OCI-LY7 (cell line): ENCODE measurements at regions not wholly inside any gene's neighbourhood (a gene's known extent, or its start where the extent isn't known, plus 50 kb on each side); places are given as distances from the start of the nearest gene placed in this dataset.

Experiments
- BruUV-seq: library from RNA; stranded (reverse); fragments of 400-500 nt; replicated peaks from 2 replicates; lab custom pipeline; 2021; lab: Mats Ljungman, UMichigan
- CTCF ChIA-PET: fragments of 300-600 bp; sonication (Branson Sonifier 250); formaldehyde crosslinking; loops from one replicate; lab custom pipeline; 2022; ENCODE audit warnings: antibody characterized with exemption; ENCODE audit not compliant: unreplicated experiment; lab: Charles Lee
- POLR2A ChIA-PET: fragments of 300-600 bp; sonication (Branson Sonifier 250); formaldehyde crosslinking; loops from one replicate; lab custom pipeline; 2022; ENCODE audit warnings: antibody characterized with exemption; lab: Charles Lee
- DNase-seq: peaks from one replicate; pipeline ENCODE4 v3.0.0-alpha.2; 2015; ENCODE audit warnings: low spot score
- H2AFZ ChIP-seq: fragments of 200-600 bp; sonication (generic), shearing (Covaris generic); 2 replicates; pipeline ENCODE4 v1.6.1; 2014; ENCODE audit warnings: mild to moderate bottlenecking, antibody characterized with exemption, low read length, moderate library complexity
- H3K27ac ChIP-seq: fragments of 200-600 bp; sonication (generic); 2 replicates; pipeline ENCODE4 v1.5.1; 2014; ENCODE audit warnings: mixed run types, low read depth, mild to moderate bottlenecking, moderate library complexity, low read length, inconsistent platforms; ENCODE audit not compliant: poor library complexity, severe bottlenecking
- H3K36me3 ChIP-seq: fragments of 200-600 bp; sonication (generic); 2 replicates; pipeline ENCODE4 v1.6.1; 2014; ENCODE audit warnings: mild to moderate bottlenecking, antibody characterized with exemption, low read length, moderate library complexity, mixed read lengths; ENCODE audit not compliant: insufficient read depth
- H3K4me1 ChIP-seq: fragments of 200-600 bp; sonication (generic); 2 replicates; pipeline ENCODE4 v1.5.1; 2014; ENCODE audit warnings: mild to moderate bottlenecking, low read length; ENCODE audit not compliant: insufficient read depth, poor library complexity, severe bottlenecking
- H3K4me2 ChIP-seq: fragments of 200-600 bp; sonication (generic); 2 replicates; pipeline ENCODE4 v1.6.1; 2014; ENCODE audit warnings: mild to moderate bottlenecking, low read length
- H3K4me3 ChIP-seq: fragments of 200-600 bp; sonication (generic); 2 replicates; pipeline ENCODE4 v1.5.1; 2014; ENCODE audit warnings: mild to moderate bottlenecking, low read depth, low read length; ENCODE audit not compliant: poor library complexity, severe bottlenecking
- H3K79me2 ChIP-seq: fragments of 200-600 bp; sonication (generic); 2 replicates; pipeline ENCODE4 v1.6.1; 2016; ENCODE audit warnings: low read depth, mild to moderate bottlenecking, low read length, moderate library complexity, mixed read lengths; ENCODE audit not compliant: insufficient read depth
- H3K9me2 ChIP-seq: fragments of 200-600 bp; sonication (generic); 2 replicates; pipeline ENCODE4 v1.6.1; 2016; ENCODE audit warnings: mild to moderate bottlenecking, low read length, mixed read lengths; ENCODE audit not compliant: insufficient read depth
- H3K9me3 ChIP-seq: fragments of 200-600 bp; sonication (generic); 2 replicates; pipeline ENCODE4 v1.6.1; 2014; ENCODE audit warnings: mild to moderate bottlenecking, mixed run types, low read length, mixed read lengths
- H4K20me1 ChIP-seq: fragments of 200-600 bp; sonication (generic); 2 replicates; pipeline ENCODE4 v1.6.1; 2014; ENCODE audit warnings: mild to moderate bottlenecking, antibody characterized with exemption, low read length, moderate library complexity, mixed read lengths; ENCODE audit not compliant: insufficient read depth
- CTCF ChIP-seq: fragments of 200-600 bp; sonication (generic); conservative IDR thresholded peaks from 2 replicates; pipeline ENCODE4 v1.5.1; 2014; ENCODE audit warnings: mild to moderate bottlenecking, antibody characterized with exemption, low read length, moderate library complexity, mixed read lengths
- EZH2phosphoT487 ChIP-seq: fragments of 200-600 bp; sonication (generic); IDR thresholded peaks from 2 replicates; pipeline ENCODE4 v1.6.1; 2018; ENCODE audit warnings: low read depth, borderline replicate concordance, mild to moderate bottlenecking, mixed run types, antibody characterized with exemption, low read length, moderate library complexity, mixed read lengths
- intact Hi-C: fragments of 100-400 bp; cut with micrococcal nuclease; formaldehyde crosslinking; loops from one replicate; pipeline ENCODE4 v1.10.0; 2022; ENCODE audit not compliant: unreplicated experiment

DNA sequence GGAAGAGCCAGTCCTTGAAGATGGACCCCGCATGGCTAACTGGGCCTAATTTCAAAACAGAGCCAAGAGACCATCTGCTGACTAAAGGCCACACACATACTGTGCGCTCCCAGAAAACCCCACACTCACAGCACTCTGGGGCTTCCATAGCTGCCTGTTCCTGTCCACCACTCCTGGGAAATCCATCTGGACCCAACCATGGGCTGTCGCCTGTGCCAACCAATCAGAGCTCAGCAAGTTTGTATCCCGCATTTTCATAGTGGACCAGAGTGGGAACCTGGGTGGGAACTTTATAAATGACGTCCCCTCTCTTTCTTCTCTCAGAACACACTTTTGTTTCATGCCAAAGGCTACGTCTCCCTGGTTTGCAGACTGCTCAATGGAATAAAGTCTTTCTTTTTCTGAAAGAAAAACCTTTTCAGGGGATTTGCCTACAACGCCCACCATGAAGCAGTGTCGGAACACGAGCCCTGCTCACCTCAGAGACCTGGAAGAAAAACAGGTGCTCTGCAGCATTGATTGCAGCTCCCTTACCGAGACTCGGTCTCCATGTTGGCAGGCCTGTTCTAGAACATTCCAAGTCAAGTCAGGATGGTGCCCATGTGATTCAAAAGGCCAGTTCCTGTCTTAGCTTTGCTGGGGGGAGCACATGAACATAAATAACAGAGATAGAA lies 137.2 kb upstream of the GPC1 start:
- H3K4me1 ChIP-seq: no peaks in the 10 kb centered on the region
- no peak overlapping the region for H3K4me3 ChIP-seq
- no peak overlapping the region for H3K27ac ChIP-seq
- no peaks in the 10 kb centered on the region for H4K20me1 ChIP-seq
- intact Hi-C loops: no loop called here
- no peaks in the 10 kb centered on the region for H3K79me2 ChIP-seq
- CTCF ChIA-PET: no interaction called here
- no TSS peak for BruUV-seq
- no peaks in the 10 kb centered on the region for H3K36me3 ChIP-seq
- H2AFZ ChIP-seq: no peak overlapping the region
- H3K9me3 ChIP-seq: no peaks in the 10 kb centered on the region
- H3K4me2 ChIP-seq: no peak overlapping the region
- H3K9me2 ChIP-seq: no peaks in the 10 kb centered on the region
- TF ChIP-seq EZH2phosphoT487 (no peak), CTCF (no peak)
- no peak for DNase-seq
- POLR2A ChIA-PET: no interaction called here

DNA sequence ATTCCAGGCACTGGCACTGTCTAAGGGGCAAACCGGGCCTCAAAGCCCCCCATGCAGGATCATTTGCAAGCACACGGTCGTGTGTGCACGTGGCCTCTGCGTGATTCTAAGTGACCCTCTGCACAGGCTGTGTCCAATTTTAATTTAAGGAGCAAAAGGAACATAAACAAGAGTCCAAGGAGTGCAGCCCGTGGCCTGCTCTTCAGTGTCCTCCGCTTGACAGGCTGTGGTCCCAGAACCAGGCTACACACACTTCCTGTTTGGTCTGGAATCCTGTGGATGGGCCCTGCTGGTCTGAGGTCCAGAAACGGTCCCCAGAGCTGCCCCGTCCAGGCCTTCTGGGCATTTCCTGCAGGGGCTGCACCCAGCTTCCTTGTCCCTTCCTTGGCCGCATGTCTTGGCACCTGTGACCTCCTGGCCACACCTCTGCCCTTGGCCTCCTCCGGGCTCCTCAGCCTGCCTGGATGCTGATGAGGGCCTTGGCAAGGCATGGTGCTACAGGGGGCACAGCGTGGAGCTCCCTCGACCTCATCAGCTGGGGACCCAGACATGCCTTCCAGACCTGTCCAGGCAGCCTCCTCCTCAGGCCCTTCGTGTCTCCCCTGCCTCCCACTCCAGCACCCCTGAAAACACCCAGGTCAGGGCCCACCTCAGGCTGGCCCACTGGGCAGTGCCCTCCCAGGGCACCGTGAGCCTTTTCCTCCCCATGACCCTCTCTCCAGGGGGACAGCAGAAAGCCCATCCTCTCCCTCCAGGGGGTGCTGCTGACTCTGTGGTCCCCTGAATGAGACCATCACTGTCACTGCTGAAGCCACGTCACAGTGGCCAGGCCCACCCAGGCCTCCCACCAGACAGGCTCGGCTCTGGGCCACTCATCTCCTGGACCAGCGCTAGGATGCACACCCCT lies 136.4 kb upstream of the GPC1 start:
- no peaks in the 10 kb centered on the region for H3K36me3 ChIP-seq
- H2AFZ ChIP-seq: no peak overlapping the region
- POLR2A ChIA-PET: no interaction called here
- no peak overlapping the region for H3K27ac ChIP-seq
- CTCF ChIA-PET: no interaction called here
- no peaks in the 10 kb centered on the region for H3K79me2 ChIP-seq
- no peak overlapping the region for H3K4me3 ChIP-seq
- no peaks in the 10 kb centered on the region for H4K20me1 ChIP-seq
- intact Hi-C loops: no loop called here
- no peaks in the 10 kb centered on the region for H3K9me2 ChIP-seq
- no TSS peak for BruUV-seq
- no peaks in the 10 kb centered on the region for H3K9me3 ChIP-seq
- DNase-seq: no peak
- 0 out of 2 replicates have a peak, but pooled peaks have one; percentile 20 for TF ChIP-seq CTCF
- no peak for TF ChIP-seq EZH2phosphoT487
- no peaks in the 10 kb centered on the region for H3K4me1 ChIP-seq
- no peak overlapping the region for H3K4me2 ChIP-seq

GRCh38 chr2:240299710-240300068 lies 135.8 kb upstream of the GPC1 start:
- Histone ChIP-seq H3K9me3 (no peaks in the 10 kb centered on the region), H2AFZ (no peak overlapping the region), H3K4me1 (no peaks in the 10 kb centered on the region), H3K4me2 (no peak overlapping the region), H4K20me1 (no peaks in the 10 kb centered on the region), H3K36me3 (no peaks in the 10 kb centered on the region), H3K9me2 (no peaks in the 10 kb centered on the region), H3K4me3 (no peak overlapping the region), H3K79me2 (no peaks in the 10 kb centered on the region), H3K27ac (no peak overlapping the region)
- no TSS peak for BruUV-seq
- DNase-seq: no peak
- ChIA-PET POLR2A (no interaction called here), CTCF (no interaction called here)
- TF ChIP-seq EZH2phosphoT487: no peak
- TF ChIP-seq CTCF: no peak
- intact Hi-C loops: no loop called here
